SK-N-SH treated with all-trans-retinoic acid at 6 μM for 48 hours (cell line): ENCODE measurements at regions not wholly inside any gene's neighbourhood (a gene's known extent, or its start where the extent isn't known, plus 50 kb on each side); places are given as distances from the start of the nearest gene placed in this dataset.

Experiments
- BACH2 ChIP-seq: fragments of 250-450 bp; sonication (Bioruptor Pico); IDR thresholded peaks from 2 replicates; pipeline ENCODE4 v1.9.0; 2021; ENCODE audit warnings: mild to moderate bottlenecking, borderline replicate concordance
- ZFP30 ChIP-seq: fragments of 450-650 bp; formaldehyde crosslinking; IDR thresholded peaks from 2 replicates; pipeline ENCODE4 v1.5.0; 2022; ENCODE audit warnings: mild to moderate bottlenecking, moderate library complexity

DNA sequence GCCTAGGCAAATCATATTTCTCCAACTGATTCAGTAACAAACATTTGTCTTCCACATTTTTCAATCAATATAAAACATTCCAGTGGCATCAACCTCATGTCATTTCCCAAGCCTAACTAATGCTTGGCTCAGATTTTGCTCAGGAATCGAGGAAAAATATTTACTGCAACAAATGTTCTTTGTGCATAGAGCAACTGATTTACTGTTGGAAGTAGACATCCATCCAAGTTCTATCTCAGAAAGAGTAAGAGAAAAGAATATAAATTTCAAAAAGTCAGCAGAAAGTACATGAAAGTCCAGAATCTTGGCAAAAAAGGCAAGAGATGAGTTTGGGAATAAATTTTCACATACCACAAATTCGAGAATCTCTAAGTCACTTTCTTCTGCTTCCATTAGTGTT is 2245.0 kb upstream of the RAG2 start:
- no peak for TF ChIP-seq BACH2
- no peak for TF ChIP-seq ZFP30 (CRISPR knock-in tag)
